HG03108 (cell line): ENCODE measurements at regions not wholly inside any gene's neighbourhood (a gene's known extent, or its start where the extent isn't known, plus 50 kb on each side); places are given as distances from the start of the nearest gene placed in this dataset.
"Not testable (repeated sequence)": the region's sequence is repeated elsewhere in the genome, so short reads cannot be mapped to it uniquely, and the experiment has no call there.

Experiments used
- ATAC-seq: cut with Tn5 transposase; IDR thresholded peaks from one replicate; pipeline ENCODE4 v1.9.1; 2021; ENCODE audit warnings: moderate library complexity; ENCODE audit not compliant: unreplicated experiment

GRCh38 chr5:120137582-120137981 is 326.5 kb upstream of the PRR16 start:
- ATAC-seq: no peak

GRCh38 chr5:120139039-120139438 is 325.1 kb upstream of the PRR16 start:
- ATAC-seq: no peak

GRCh38 chr5:120140501-120140900 is 323.6 kb upstream of the PRR16 start:
- ATAC-seq: no peak

- ATAC-seq: no peak
These were observed 323.0 kb upstream of the PRR16 start for GRCh38 chr5:120141076-120141475.

GRCh38 chr5:120146787-120147186 is 317.3 kb upstream of the PRR16 start:
- ATAC-seq: no peak

GRCh38 chr5:120147911-120148310 is 316.2 kb upstream of the PRR16 start:
- ATAC-seq: not testable (repeated sequence)

GRCh38 chr5:120150770-120151169 is 313.3 kb upstream of the PRR16 start:
- ATAC-seq: no peak

GRCh38 chr5:120151181-120151580 is 312.9 kb upstream of the PRR16 start:
- no peak for ATAC-seq

GRCh38 chr5:120151825-120152224 is 312.3 kb upstream of the PRR16 start:
- ATAC-seq: no peak

GRCh38 chr5:120152472-120152871 is 311.6 kb upstream of the PRR16 start:
- no peak for ATAC-seq

- ATAC-seq: no peak
These were observed 311.2 kb upstream of the PRR16 start for GRCh38 chr5:120152931-120153330.

GRCh38 chr5:120153551-120153950 is 310.5 kb upstream of the PRR16 start:
- no peak for ATAC-seq

- no peak for ATAC-seq
These were observed 308.2 kb upstream of the PRR16 start for GRCh38 chr5:120155873-120156272.

GRCh38 chr5:120158211-120158610 is 305.9 kb upstream of the PRR16 start:
- no peak for ATAC-seq

GRCh38 chr5:120159155-120159554 is 304.9 kb upstream of the PRR16 start:
- ATAC-seq: no peak

- ATAC-seq: no peak
These were observed 303.8 kb upstream of the PRR16 start for GRCh38 chr5:120160124-120160895.

GRCh38 chr5:120162321-120162720 is 301.8 kb upstream of the PRR16 start:
- ATAC-seq: no peak

- ATAC-seq: no peak
These were observed 300.1 kb upstream of the PRR16 start for GRCh38 chr5:120164037-120164436.

GRCh38 chr5:120164986-120165385 is 299.1 kb upstream of the PRR16 start:
- no peak for ATAC-seq

GRCh38 chr5:120173125-120173524 is 291.0 kb upstream of the PRR16 start:
- no peak for ATAC-seq

- no peak for ATAC-seq
These were observed 290.0 kb upstream of the PRR16 start for GRCh38 chr5:120174089-120174488.

- not testable (repeated sequence) for ATAC-seq
These were observed 282.9 kb upstream of the PRR16 start for GRCh38 chr5:120181238-120181637.

- ATAC-seq: not testable (repeated sequence)
These were observed 269.4 kb upstream of the PRR16 start for GRCh38 chr5:120194650-120195049.
